Vagina (tissue), 2 donors: ENCODE measurements at regions not wholly inside any gene's neighbourhood (a gene's known extent, or its start where the extent isn't known, plus 50 kb on each side); places are given as distances from the start of the nearest gene placed in this dataset.

Source experiments
- POLR2A ChIP-seq, 2 donors: fragments of 450-650 bp; IDR thresholded peaks; one replicate each; pipeline ENCODE4 v1.6.1; 2017; ENCODE audit warnings: antibody characterized with exemption in 2 of 2, mild to moderate bottlenecking in 2 of 2, moderate library complexity in 2 of 2
- TF ChIP-seq, protein P1 (sequence below), 3 experiments: fragments of 450-650 bp in 2 of 3; fragments of 200-600 bp in 1 of 3; sonication (generic) in 1 of 3; IDR thresholded peaks; one replicate each; pipeline ENCODE4 v1.5.1; 2017 to 2019; ENCODE audit warnings: antibody characterized with exemption in 3 of 3, mild to moderate bottlenecking in 2 of 3, moderate library complexity in 2 of 3

DNA sequence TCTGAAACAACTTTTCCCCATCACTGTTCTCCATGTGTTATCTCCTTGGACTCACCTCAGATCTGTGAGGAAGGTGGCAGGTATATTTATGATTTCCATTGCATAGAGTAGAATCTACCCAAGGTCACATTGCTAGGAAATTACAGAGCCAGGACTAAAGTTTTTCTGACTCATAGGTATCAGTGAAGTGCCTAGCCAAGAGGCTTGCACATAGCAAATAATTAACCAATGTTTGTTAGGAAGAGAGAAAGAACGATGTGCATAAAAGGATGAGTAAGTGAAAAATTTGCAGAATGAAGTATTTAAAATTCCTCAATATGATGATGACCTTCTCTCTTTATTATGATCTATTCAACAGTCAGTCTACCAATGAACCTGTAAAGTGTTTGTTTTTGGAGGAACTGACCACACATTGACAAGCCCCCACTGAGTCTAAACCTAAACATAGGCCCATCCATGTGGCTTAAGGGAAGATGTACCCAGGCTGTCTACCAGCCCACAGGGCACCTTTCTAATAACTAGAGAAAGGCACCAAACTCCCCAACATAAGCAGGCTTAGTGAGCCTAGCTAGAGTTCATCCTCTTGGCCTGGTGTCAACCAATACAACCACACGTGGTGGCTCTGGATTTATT is 252.9 kb upstream of the ZMIZ1 start:
- TF ChIP-seq, protein P1, sequence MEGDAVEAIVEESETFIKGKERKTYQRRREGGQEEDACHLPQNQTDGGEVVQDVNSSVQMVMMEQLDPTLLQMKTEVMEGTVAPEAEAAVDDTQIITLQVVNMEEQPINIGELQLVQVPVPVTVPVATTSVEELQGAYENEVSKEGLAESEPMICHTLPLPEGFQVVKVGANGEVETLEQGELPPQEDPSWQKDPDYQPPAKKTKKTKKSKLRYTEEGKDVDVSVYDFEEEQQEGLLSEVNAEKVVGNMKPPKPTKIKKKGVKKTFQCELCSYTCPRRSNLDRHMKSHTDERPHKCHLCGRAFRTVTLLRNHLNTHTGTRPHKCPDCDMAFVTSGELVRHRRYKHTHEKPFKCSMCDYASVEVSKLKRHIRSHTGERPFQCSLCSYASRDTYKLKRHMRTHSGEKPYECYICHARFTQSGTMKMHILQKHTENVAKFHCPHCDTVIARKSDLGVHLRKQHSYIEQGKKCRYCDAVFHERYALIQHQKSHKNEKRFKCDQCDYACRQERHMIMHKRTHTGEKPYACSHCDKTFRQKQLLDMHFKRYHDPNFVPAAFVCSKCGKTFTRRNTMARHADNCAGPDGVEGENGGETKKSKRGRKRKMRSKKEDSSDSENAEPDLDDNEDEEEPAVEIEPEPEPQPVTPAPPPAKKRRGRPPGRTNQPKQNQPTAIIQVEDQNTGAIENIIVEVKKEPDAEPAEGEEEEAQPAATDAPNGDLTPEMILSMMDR (IDR thresholded peaks at IDR 0.05), result no peak
- no peak for TF ChIP-seq POLR2A (IDR thresholded peaks at IDR 0.05)
